NCI-H524 treated with DMSO at 0.1 percent for 48 hours (cell line): ENCODE measurements at regions not wholly inside any gene's neighbourhood (a gene's known extent, or its start where the extent isn't known, plus 50 kb on each side); places are given as distances from the start of the nearest gene placed in this dataset.
A peak's percentile ranks its signal among the peaks of the same experiment; 100 is the strongest.

Experiments used
- DNase-seq: peaks from one replicate; lab custom pipeline; 2025; lab: John Stamatoyannopoulos, UW

DNA sequence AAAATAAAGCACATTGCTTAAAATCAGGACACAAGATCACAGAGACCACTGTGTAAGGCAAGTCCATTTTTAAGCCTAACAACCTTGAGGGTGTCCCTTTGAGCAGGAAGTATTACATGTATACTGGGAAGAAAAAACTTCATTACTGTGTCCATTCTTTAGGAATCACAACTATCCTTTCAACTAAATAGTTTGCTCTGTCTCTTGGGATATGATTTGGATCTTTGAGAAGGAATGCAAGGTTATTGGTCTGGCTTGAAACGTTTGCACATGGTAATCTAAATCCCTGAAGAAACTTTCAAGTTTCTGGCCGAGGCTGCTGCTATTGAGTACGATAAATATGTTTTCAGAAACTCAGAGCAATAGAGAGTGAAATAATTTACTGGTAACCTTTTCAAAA, 923.0 kb upstream of the SEMA6A start:
- no peak for DNase-seq

DNA sequence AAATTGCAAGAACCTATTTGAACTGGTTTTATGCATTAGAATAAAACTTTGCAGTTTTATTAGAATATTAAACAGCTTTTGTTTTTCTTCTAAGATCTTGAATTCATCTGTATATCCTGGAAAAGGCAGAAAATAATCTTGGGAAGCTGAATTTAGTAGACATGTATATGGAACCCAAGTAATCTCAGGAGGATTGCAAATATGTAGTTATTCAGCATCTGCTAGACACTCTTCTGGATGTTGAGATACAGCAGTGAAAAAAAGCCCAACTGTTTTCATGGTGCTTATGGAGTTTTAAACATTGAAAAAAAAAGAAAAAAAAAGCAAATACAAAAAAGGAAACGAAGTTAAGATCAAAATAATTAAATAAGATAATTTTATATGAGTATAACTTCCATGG, 922.2 kb upstream of the SEMA6A start:
- DNase-seq = no peak

DNA sequence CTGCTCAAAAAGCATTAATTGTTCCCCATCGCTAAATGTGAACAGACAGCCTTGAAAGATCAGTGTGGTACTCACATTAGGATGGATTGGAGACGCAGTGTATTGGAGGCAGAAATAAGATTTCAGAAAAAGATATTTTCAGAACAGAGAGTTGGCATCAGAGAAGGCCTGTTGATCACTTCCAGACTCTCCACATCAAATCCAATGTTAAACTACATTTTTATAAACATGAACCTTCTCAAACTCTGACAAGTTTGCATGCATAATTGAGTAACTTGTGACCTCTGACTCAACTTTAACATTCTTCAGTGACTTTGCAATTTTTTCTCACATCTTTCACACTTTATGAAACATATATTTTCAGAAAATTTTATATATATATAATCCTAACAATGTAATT, 919.6 kb upstream of the SEMA6A start:
- no peak for DNase-seq

DNA sequence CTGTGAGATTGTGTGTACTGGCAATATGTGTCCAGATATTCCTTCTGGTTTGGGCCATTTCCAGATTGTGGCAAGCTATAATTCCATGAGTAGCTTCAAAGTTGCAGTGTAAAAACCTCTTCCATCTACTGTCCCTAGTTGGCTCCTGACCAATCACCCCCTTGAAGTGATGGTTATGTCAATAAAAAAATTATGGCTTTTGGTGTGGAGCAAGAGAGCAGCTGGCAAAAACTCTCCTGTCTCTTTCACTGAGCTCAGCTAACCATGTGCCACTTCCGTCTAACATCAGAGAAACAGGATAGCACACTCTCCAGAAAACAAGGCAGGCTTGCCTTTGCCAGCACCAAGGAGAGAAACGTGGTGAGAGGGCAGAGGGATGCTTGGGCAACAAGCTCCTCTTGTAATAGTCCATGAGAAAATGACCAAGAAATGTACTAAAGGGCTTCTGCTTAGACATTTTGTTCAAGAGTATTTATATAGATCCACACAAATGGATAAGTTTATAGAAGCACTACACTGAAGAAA, 914.4 kb upstream of the SEMA6A start:
- DNase-seq = peak; percentile 36

DNA sequence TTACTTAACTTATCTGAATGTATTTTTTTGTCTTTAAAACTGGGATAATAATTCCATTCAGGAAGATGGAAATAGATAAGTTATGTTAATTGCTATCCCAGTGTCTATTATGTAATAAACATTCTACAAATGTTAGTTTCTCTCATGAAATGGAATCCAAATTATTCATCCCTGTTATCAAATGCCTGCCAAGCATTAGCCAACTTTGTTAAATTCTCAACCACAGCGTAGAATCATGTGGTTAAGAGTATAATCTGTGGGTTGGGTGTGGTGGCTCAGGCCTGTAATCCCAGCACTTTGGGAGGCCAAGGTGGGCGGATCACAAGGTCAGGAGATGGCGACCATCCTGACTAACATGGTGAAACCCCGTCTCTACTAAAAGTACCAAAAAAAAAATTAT, 912.9 kb upstream of the SEMA6A start:
- no peak for DNase-seq

DNA sequence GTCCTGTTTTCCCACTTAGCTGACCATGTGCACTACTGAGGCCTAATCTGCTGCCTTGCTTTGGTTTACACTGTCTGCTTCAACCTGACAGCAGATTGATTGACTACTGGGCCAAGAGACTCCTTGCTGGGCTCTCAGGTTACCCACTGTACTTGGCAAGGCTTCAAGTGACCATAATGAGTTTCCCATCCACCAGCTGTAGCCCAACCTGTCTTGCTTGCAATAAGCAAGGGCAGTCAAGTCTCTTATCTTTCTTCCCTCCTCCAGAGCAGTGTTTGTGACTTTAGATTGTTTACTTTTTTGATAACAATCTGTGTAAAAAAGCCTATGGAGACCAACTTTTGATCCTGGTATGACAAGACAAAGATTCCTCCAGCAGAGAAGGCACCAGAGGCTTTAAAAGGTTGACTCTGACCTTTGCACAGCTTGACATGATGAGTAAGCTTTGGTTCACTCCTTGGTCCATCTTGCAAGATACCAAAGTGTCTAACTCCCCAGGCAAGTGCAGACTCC, 912.3 kb upstream of the SEMA6A start:
- DNase-seq = peak; percentile 81

DNA sequence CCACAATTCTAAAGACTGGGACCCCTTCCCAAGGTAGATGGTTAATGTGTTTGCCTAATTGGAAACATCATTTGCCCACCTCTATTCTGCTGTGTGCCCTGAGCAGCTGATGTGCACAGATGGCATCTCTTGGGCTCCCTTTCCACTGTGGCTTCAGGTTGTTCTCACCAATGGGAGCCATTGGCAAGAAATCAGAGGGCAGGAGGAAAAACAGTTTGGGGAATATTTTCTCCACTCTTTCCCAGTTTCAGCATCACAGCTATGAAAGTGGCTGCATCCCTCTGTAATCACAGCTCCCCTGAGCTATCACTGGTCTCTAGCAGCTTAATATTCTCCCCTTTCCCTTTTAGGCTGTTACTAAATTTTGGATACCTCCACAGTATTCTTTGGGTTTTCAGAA, 911.6 kb upstream of the SEMA6A start:
- DNase-seq = no peak

DNA sequence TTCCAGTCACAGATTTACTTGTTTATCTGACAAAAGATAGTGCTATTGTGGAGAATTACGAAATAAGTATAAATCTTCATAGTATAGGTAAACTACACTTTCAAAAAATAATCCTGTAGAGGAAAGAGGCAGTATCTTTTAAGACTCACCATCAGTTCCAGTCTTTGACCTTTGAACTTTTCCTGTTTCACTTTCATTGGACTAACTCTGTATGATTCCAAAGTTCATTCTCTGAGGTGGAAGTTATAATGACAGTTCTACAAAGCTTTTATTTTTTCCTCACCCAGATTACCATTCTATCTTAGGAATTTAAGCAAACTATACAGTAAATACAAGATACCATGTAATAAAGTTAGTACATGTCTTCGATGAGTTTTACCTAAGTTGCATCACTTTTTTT, 901.3 kb upstream of the SEMA6A start:
- DNase-seq = no peak

DNA sequence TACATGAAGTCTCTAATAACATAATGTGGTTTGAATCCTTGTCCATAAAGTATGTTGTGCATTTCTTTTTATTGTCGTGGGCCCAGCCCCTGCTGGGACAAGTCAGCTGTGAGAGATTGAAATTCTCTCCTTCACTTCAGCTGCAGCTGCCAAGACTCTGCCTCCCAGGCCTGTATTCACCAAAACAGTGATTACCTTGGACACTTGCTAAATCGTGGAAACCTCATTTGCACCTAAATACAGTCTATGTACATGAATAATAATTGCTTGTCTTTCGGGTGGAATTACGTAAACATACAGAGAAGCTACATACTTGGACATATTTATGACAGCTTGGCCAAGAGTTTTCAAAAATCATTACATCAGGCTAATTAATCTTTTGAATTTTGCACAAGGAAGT, 898.5 kb upstream of the SEMA6A start:
- DNase-seq = no peak

DNA sequence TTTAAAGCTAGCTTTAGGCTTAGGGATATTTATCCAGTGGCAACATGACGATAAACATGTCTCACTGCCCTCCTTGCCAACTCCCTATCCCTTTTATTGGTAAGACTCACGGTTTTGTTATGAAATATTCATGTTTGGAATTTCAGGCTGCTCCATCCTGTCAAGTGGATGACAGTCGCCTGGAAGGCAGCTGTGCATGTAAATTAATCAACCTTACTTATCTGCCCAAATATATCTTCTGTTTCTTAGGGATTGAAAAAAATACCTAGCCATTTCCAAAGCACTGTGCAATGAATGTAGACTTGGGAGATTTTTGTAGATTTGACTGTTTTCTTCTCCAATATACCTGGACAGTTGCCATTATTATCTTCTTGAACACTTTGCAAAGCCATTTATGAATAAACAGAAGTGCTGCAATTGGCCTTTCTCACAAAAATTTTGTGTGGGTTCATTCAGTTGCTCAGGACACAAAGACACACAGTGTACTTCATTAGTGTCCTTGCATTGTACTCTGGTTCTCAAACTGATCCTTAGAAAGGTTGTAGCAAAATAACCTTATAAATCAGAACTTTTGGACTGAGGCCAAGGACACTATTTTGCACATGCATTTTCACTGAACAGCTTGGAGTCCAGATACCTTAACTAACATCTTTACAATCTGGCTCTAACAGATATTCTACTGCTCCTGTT, 889.4 kb upstream of the SEMA6A start:
- DNase-seq = peak; percentile 59

DNA sequence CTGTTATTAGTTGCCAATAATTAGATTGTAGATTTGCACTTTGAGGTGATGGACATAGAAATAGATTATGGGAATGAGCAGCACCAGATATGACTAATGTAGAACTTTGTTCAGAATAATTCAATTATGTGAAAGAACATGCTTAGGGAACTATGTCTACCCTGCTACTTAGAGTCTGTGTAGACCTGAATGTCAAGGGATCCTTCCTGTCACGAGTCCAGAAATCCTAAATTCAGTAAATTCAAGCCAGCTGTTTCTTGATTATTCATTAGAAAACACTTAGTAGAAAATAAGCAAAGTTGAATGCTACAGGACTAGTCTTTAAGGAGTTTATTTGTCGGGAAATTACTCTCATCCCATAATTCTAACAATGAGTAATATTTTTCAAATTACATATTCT, 887.3 kb upstream of the SEMA6A start:
- no peak for DNase-seq

DNA sequence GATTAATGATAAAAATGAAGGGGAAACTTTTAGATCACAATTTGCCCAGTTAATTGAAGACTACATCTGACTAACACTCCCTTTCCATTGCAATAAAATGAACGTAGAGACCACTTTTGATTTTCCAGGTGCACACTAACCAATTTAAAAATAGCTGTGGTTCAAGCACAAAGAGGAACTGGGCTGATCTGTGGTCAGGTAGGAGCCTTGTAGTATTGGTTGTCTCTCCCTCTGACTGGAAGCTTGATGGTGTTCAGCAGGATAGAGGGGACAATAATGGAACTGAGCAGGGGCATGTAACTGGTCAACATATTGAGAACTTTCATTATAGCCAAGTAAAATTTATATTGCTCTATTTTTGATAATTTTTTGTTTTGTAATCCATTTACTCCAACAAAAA, 886.8 kb upstream of the SEMA6A start:
- DNase-seq = no peak

DNA sequence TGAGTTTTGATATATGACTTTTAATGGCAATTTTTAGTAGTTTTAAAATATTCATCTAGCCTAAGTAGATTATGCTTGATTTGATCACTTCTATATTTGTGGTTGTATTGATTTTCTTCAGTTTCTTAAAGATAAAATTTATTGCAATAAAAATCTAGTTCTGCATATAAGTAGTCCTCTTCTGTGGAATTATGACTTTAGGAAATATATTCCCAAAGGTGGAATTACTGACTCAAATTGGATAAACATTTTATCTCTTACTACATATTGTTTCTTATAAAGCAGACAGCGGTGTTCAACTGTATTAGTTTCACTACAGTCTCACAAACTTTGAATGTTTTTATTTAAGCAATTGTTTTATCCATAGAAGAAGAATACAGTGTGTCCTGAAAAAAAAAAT, 883.0 kb upstream of the SEMA6A start:
- DNase-seq = no peak

DNA sequence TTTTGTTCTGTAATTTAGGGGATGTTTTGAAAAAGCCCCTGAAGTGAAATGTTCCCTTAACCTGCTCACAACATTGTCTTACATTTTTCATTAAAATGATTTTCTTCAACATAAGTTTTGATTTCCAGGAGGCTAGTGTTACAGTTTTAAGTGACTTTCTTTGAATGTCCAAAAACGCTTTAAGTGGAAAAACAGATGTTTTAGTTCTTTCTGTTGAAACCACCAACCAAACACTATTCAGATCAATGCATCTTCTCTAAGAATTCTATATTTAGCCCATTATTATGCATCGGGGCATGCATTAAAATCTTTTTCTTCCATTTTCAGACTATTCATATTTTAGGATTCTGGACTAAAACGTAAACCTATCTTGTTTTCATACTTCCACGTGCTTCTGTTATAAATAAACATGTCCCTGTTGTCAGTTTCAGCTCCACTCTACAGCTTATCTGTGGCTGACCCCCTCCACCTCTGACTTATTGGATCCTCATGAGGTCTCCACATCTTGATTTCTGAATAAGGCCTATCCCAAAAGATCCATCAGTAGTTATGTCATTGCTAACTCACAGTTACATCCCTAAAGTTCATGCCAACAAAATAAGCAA, 882.3 kb upstream of the SEMA6A start:
- no peak for DNase-seq

DNA sequence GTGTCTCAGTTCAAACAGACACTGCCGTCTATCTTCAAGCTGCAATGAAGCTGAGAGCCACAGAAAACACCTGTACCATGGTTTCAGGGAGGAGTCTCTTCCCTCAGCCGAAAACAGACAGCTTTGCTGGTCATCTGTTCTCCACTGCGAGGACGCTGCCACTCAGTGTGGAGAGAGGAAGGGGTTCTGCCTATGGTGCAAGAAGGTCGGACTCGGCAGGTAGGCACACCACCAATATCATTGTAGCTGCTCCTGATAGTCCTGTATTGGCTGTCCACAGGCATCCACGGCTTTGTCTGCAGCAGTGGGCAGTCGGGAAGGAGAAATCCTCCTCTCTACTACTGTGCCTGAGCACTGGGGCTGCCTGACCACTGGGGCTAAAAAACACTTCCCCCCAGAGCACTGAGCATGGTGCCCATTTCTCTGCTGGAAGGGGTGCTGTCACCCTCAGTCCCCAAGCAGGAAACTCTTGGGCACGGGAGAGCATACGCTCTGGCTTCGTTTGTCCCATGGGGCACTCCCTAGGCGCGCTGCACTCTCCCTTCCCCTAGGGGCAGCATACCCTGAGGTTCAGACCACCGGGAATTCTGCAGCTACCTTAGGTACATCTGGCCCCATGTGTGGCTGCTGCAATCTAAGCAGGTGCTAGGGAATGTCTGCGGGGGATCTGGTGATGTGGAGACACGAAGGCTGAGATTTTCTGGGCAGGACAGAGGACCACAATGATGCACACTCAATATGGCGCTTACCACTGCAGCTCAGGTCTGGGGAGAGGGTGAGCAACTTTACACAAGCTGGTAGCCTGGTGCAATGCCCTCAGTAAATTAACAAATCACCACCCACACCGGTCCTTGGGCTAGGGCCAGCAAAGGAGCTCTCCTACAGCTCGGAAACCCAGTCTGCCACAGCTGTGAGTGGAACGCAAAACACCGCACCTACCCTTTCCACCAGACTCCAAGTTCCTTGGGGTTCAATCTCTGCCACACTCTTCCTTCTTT, 880.9 kb upstream of the SEMA6A start:
- DNase-seq = peak; percentile 40

DNA sequence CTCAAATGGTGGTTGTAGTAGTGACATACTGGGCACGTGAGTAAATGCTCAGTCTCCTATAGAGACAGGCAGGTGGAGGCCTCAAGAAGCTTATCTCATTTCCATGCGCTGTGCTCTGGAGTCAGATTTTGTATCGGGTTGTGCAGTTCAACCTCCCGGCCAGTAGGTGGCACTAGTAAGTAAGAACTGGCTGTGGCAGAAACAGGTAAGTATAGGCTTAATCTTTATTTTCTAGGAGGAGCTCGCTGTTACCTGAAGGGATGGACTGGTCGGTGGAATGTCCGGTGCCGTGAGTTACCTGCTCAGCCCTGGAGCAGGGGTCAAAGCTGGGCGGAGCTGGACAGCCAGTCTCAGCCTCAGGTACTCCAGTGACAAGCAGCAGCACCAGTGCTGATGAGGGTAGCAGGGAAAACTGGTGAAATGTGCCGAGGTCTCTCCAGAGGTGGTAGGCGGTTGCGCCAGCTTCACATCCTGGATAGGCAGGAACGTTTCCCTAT, 880.1 kb upstream of the SEMA6A start:
- peak; percentile 43 for DNase-seq

DNA sequence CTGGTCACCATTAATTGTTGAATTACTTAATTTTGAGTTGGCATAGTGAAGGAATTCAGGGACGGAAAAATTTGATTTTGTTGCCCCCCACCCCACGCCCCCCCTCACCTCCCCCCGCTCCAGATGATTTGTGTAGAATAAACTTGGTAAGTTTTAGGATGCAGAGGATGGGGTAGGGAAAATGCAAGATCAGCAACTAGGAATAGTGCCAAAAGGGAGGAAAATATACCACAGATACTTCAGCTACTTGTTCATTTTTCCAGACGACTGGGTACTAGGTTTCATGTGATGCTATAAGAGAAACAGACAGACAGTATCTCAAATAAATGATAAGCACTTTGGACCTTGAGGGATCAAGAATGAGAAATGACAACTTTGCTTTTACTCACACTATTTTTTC, 862.2 kb upstream of the SEMA6A start:
- no peak for DNase-seq

DNA sequence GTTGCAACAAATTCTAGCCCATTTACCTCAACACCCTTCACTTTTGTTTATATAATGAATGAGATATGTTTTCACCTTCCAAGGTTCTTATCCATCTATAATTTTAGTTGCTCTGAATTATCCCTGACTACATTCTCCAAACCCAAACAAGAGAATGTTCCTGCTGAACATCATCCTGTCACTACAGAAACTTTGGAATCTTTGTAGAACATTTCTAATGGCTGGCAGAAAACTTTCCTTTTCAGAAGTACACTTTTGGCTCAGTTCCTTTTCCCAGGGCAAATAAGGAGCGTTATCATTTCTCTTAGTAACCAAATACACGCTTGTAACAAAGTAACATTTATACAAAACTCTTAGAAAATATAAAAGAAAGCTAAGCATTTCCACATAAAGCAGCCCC, 860.6 kb upstream of the SEMA6A start:
- no peak for DNase-seq

DNA sequence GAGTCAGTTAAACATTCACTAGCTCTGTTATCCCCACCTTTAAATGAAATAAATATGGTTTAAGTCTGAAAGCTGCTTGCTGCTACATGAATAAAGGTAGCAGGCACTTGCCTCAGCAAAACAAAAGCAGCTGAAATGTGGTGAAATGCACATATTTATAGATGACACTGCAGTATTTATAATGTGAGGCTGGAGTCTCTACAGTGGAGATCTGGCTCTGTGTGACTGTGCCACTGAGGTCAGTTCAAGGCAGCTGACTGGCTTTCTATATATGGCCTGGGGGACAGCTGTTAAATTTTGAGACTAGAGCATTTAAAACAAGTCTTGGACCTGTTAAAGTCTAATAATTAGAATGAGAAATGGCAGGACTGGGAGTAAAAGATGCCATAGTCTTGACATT, 859.6 kb upstream of the SEMA6A start:
- no peak for DNase-seq

DNA sequence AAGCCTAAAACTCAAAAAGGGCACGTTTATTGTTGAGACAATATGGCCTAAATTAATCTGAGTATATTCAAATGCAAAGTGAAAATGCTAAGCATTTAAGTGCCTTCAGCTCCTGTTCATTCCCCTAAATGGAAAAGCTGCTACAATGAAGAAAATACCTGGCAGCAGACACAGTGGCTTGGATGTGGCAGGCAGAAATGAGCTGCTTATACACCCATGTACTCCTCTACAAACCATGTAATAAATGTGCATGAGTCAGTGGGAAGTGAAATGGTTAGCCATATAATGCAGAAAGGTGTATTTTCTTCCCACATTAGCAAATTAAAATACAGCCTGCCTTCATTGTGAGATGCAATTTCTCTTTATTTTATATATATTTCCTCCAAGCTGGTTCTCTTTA, 859.2 kb upstream of the SEMA6A start:
- DNase-seq = no peak

DNA sequence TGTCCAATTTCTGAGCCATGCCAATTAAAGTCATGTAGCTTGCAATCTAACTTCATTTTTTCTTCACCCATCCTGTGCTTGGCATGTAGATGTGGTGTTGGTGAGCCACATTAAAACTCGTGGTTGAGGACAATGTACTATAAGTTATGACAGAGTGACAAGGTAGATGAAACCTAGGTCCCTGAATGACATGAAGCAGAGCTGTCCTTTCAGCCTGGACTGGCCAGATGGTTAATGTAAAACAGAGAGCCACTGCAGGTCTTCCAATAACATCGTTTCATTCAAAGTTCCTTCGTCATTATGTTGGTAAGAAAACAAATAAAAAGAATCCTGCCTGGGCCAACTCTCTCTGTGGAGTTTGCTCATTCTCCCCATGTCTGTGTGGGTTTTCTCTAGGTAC, 856.5 kb upstream of the SEMA6A start:
- no peak for DNase-seq

DNA sequence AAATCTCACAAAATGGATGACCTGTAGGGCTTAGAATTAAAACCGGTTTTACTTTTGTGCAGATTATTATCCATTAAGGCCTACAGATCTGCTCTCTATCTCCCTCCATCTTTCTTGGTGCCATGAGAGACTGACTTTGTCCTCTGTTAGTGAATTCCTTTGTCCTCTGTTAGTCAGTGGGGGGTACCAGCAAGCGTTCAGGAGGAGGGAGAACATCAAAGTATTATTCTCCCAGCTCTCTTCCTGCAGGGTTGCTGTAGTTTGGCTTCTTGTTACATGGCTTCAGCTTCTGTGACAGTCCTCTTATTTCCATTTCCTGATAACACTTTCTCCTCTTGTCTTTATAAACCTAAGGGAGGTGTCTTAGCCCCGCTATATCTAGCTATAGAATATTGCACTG, 850.5 kb upstream of the SEMA6A start:
- no peak for DNase-seq
